ENCODE measurements at regions not wholly inside any gene's neighbourhood (a gene's known extent, or its start where the extent isn't known, plus 50 kb on each side); places are given as distances from the start of the nearest gene placed in this dataset.

- Mint-ChIP-seq H3K36me3 (ENCODE audit: unreplicated experiment) (no peaks in the 10 kb centered on the region), H3K27me3 (ENCODE audit: unreplicated experiment) (no peaks in the 10 kb centered on the region), H3K9me3 (ENCODE audit: unreplicated experiment) (no peaks in the 10 kb centered on the region), H3K27ac (ENCODE audit: unreplicated experiment) (no peak overlapping the region), H3K4me1 (ENCODE audit: low read depth, unreplicated experiment) (no peaks in the 10 kb centered on the region), H3K4me3 (ENCODE audit: unreplicated experiment) (no peak overlapping the region)
- no peak for DNase-seq
- no peak for TF ChIP-seq CTCF (IDR thresholded peaks at IDR 0.05; ENCODE audit: partially characterized antibody, unreplicated experiment)
Observed at GRCh38 chr20:7091655-7092054, 324.2 kb downstream of the BMP2 start.

- peak; percentile 71 for DNase-seq
- H3K9me3 Mint-ChIP-seq (ENCODE audit: unreplicated experiment) = peaks cover 4% of the 10 kb centered on the region
- peaks cover 7% of the 10 kb centered on the region for H3K36me3 Mint-ChIP-seq (ENCODE audit: unreplicated experiment)
- H3K4me1 Mint-ChIP-seq (ENCODE audit: low read depth, unreplicated experiment) = no peaks in the 10 kb centered on the region
- H3K27me3 Mint-ChIP-seq (ENCODE audit: unreplicated experiment) = no peaks in the 10 kb centered on the region
- no peak overlapping the region for H3K27ac Mint-ChIP-seq (ENCODE audit: unreplicated experiment)
- H3K4me3 Mint-ChIP-seq (ENCODE audit: unreplicated experiment) = no peak overlapping the region
- TF ChIP-seq CTCF (IDR thresholded peaks at IDR 0.05; ENCODE audit: partially characterized antibody, unreplicated experiment) = peak; percentile 95
Observed at GRCh38 chr20:7094438-7094997, 327.0 kb downstream of the BMP2 start.

GRCh38 chr20:7106910-7107309 is 339.4 kb downstream of the BMP2 start:
- no peak overlapping the region for H3K4me3 Mint-ChIP-seq (ENCODE audit: unreplicated experiment)
- no peak for DNase-seq
- H3K9me3 Mint-ChIP-seq (ENCODE audit: unreplicated experiment) = no peaks in the 10 kb centered on the region
- H3K27ac Mint-ChIP-seq (ENCODE audit: unreplicated experiment) = no peak overlapping the region
- no peaks in the 10 kb centered on the region for H3K4me1 Mint-ChIP-seq (ENCODE audit: low read depth, unreplicated experiment)
- H3K27me3 Mint-ChIP-seq (ENCODE audit: unreplicated experiment) = no peaks in the 10 kb centered on the region
- no peak for TF ChIP-seq CTCF (IDR thresholded peaks at IDR 0.05; ENCODE audit: partially characterized antibody, unreplicated experiment)
- H3K36me3 Mint-ChIP-seq (ENCODE audit: unreplicated experiment) = no peaks in the 10 kb centered on the region

GRCh38 chr20:7108929-7109328 is 341.4 kb downstream of the BMP2 start:
- Mint-ChIP-seq H3K27me3 (ENCODE audit: unreplicated experiment) (no peaks in the 10 kb centered on the region), H3K27ac (ENCODE audit: unreplicated experiment) (no peak overlapping the region), H3K4me3 (ENCODE audit: unreplicated experiment) (no peak overlapping the region), H3K4me1 (ENCODE audit: low read depth, unreplicated experiment) (no peaks in the 10 kb centered on the region), H3K9me3 (ENCODE audit: unreplicated experiment) (no peaks in the 10 kb centered on the region), H3K36me3 (ENCODE audit: unreplicated experiment) (no peaks in the 10 kb centered on the region)
- TF ChIP-seq CTCF (IDR thresholded peaks at IDR 0.05; ENCODE audit: partially characterized antibody, unreplicated experiment) = no peak
- DNase-seq = no peak

- TF ChIP-seq CTCF (IDR thresholded peaks at IDR 0.05; ENCODE audit: partially characterized antibody, unreplicated experiment) = peak; percentile 28
- Mint-ChIP-seq H3K27me3 (ENCODE audit: unreplicated experiment) (no peaks in the 10 kb centered on the region), H3K4me3 (ENCODE audit: unreplicated experiment) (no peak overlapping the region), H3K27ac (ENCODE audit: unreplicated experiment) (no peak overlapping the region), H3K4me1 (ENCODE audit: low read depth, unreplicated experiment) (no peaks in the 10 kb centered on the region), H3K36me3 (ENCODE audit: unreplicated experiment) (no peaks in the 10 kb centered on the region), H3K9me3 (ENCODE audit: unreplicated experiment) (no peaks in the 10 kb centered on the region)
- DNase-seq = peak; percentile 70
Observed at GRCh38 chr20:7113577-7114466, 346.3 kb downstream of the BMP2 start.
